ENCODE measurements at regions not wholly inside any gene's neighbourhood (a gene's known extent, or its start where the extent isn't known, plus 50 kb on each side); places are given as distances from the start of the nearest gene placed in this dataset.

GRCh38 chr17:49915670-49916069 lies 53.3 kb upstream of the DLX4 start:
- no peak for TF ChIP-seq CTCF (optimal IDR thresholded peaks at IDR 0.05 in 1 of 3, IDR thresholded peaks at IDR 0.05 in 1 of 3, conservative IDR thresholded peaks at IDR 0.05 in 1 of 3; ENCODE audit: extremely low read depth in 1 of 3, insufficient read depth in 2 of 3, low read length in 3 of 3)
- TF ChIP-seq EZH2 (IDR thresholded peaks at IDR 0.05; ENCODE audit: low read length) = no peak

Measured in keratinocyte (primary cell).